ENCODE measurements at regions not wholly inside any gene's neighbourhood (a gene's known extent, or its start where the extent isn't known, plus 50 kb on each side); places are given as distances from the start of the nearest gene placed in this dataset.

DNA sequence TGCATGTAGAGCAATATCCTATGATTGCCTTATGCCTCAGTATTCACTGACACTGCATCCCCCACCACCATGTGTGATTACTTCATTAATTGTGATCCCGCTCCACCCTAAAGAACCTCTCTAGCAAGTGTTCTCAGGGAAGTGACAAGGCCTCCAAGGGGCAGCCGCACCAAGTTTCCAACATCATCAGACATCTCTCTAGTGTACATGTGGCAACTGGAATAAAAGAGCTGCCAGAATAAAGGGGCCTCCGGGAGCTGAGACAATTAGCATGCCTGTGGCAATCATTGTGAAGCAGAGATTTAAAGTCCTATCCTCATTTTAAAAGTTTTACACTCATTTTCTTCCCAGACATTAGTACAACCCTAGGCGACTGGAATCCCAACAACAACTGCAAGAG is 902.1 kb upstream of the SEMA6D start:
- ATAC-seq: no peak
- no peak overlapping the region for H3K4me3 Mint-ChIP-seq

DNA sequence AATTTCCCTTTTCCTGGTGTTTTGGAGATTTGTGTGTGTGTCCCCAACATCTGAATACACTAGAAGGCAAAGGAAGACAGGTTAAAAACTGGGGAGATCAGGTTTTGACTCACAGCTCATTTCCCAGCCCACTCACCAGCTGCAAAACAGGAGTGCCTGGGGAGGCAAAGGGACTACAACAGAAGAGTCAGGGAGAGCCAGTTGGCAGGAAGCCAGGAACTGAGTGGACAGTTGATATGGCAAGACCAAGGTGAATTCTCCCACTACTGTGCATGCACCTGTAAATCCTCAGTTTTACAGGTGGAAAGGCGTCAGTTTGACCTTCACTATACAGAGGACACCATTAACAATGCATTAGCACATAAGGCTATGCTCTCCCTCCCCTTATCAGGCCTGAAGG is 901.5 kb upstream of the SEMA6D start:
- H3K36me3 Mint-ChIP-seq: no peaks in the 10 kb centered on the region
- no peaks in the 10 kb centered on the region for H3K36me3 ChIP-seq (ENCODE audit: control insufficient read depth in 2 of 3, insufficient read depth in 3 of 3, low read length in 3 of 3)

More for the DNA sequence above, 902.1 kb upstream of the SEMA6D start:
- no peaks in the 10 kb centered on the region for H3K27me3 ChIP-seq (ENCODE audit: control insufficient read depth in 2 of 2, insufficient read depth in 2 of 2, low read length in 2 of 2)
- no peak overlapping the region for H3K27ac ChIP-seq (ENCODE audit: low read depth, low read length)
- no peaks in the 10 kb centered on the region for H3K9me3 ChIP-seq (ENCODE audit: control insufficient read depth in 2 of 3, low read length in 3 of 3)
- CTCF ChIA-PET: no interaction called here
- Mint-ChIP-seq H3K4me1 (no peaks in the 10 kb centered on the region), H3K36me3 (no peaks in the 10 kb centered on the region), H3K27ac (no peak overlapping the region), H3K27me3 (no peaks in the 10 kb centered on the region), H3K9me3 (peaks cover 0 to 21% (median 7%) of the 10 kb centered on the region in 11 donors)
- no peaks in the 10 kb centered on the region for H3K36me3 ChIP-seq (ENCODE audit: control insufficient read depth in 2 of 3, insufficient read depth in 3 of 3, low read length in 3 of 3)
- DNase-seq: no peak
- POLR2A ChIA-PET: no interaction called here
- no peaks in the 10 kb centered on the region for H3K4me1 ChIP-seq (ENCODE audit: control insufficient read depth in 2 of 2, insufficient read depth in 2 of 2, low read length in 2 of 2)
- intact Hi-C loops (cut with micrococcal nuclease): no loop called here
- no peak overlapping the region for H3K4me3 ChIP-seq (ENCODE audit: low read length)

DNA sequence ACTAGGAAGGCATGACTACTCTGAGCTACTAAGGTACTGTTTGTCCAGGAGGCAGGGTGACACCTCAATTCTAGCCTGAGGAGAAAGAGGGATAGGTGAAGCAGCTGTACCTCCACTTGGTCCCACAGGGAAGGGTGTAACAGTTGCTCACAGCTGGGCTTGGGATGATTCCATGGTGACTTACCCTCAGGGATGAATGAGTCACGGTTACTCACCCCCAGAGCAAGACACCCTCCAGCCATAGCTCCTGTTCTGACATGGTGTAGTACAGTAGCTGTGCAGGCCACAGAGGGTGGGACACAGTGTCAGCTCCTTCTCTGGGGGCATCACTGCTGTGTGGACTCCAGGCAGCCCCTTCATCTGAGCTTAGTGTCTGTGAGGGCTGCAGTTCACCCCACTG is 868.6 kb upstream of the SEMA6D start:
- H3K27me3 Mint-ChIP-seq: no peaks in the 10 kb centered on the region
- ATAC-seq (no peak), DNase-seq (no peak)
- Histone ChIP-seq H3K4me1 (ENCODE audit: control insufficient read depth in 2 of 2, insufficient read depth in 2 of 2, low read length in 2 of 2) (no peaks in the 10 kb centered on the region), H3K36me3 (ENCODE audit: control insufficient read depth in 2 of 3, insufficient read depth in 3 of 3, low read length in 3 of 3) (no peaks in the 10 kb centered on the region), H3K27me3 (ENCODE audit: control insufficient read depth in 2 of 2, insufficient read depth in 2 of 2, low read length in 2 of 2) (no peaks in the 10 kb centered on the region), H3K4me3 (ENCODE audit: low read length) (no peak overlapping the region), H3K9me3 (ENCODE audit: control insufficient read depth in 2 of 3, low read length in 3 of 3) (no peaks in the 10 kb centered on the region), H3K27ac (ENCODE audit: low read depth, low read length) (no peak overlapping the region)
- H3K27ac Mint-ChIP-seq: no peak overlapping the region
- ChIA-PET CTCF (no interaction called here), POLR2A (no interaction called here)
- peaks cover 0 to 14% (median 7%) of the 10 kb centered on the region in 11 donors for H3K9me3 Mint-ChIP-seq
- intact Hi-C loops (cut with micrococcal nuclease): no loop called here
- no peaks in the 10 kb centered on the region for H3K36me3 Mint-ChIP-seq
- H3K4me1 Mint-ChIP-seq: no peaks in the 10 kb centered on the region
- H3K4me3 Mint-ChIP-seq: no peak overlapping the region

More for the DNA sequence above, 901.5 kb upstream of the SEMA6D start:
- Mint-ChIP-seq H3K27me3 (no peaks in the 10 kb centered on the region), H3K4me1 (no peaks in the 10 kb centered on the region), H3K27ac (no peak overlapping the region), H3K4me3 (no peak overlapping the region), H3K9me3 (peaks cover 0 to 16% (median 7%) of the 10 kb centered on the region in 11 donors)
- Histone ChIP-seq H3K4me3 (ENCODE audit: low read length) (no peak overlapping the region), H3K9me3 (ENCODE audit: control insufficient read depth in 2 of 3, low read length in 3 of 3) (no peaks in the 10 kb centered on the region), H3K27me3 (ENCODE audit: control insufficient read depth in 2 of 2, insufficient read depth in 2 of 2, low read length in 2 of 2) (no peaks in the 10 kb centered on the region), H3K4me1 (ENCODE audit: control insufficient read depth in 2 of 2, insufficient read depth in 2 of 2, low read length in 2 of 2) (no peaks in the 10 kb centered on the region), H3K27ac (ENCODE audit: low read depth, low read length) (no peak overlapping the region)
- DNase-seq (no peak), ATAC-seq (no peak)
- ChIA-PET CTCF (no interaction called here), POLR2A (no interaction called here)
- intact Hi-C loops (cut with micrococcal nuclease): no loop called here

DNA sequence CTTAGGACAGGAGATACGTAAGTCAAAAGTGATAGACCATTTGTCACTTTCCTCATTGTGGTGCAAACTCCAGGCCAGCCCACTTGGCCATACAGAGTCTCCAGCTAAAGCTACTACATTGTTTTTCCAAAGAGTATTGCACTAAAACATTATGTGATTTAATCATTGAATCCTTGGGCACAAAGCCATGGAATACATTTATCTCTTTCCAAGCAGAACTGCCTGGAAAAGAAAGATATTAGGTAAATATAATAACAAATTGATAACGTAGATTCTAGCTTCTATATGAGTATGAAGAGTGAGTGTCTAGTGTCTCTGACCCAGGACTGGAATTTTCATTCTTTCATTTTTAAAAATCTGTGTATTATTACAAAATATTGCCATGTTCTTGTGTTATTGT is 863.7 kb upstream of the SEMA6D start:
- H3K4me1 Mint-ChIP-seq: no peaks in the 10 kb centered on the region
- intact Hi-C loops (cut with micrococcal nuclease): no loop called here
- CTCF ChIA-PET: no interaction called here

DNA sequence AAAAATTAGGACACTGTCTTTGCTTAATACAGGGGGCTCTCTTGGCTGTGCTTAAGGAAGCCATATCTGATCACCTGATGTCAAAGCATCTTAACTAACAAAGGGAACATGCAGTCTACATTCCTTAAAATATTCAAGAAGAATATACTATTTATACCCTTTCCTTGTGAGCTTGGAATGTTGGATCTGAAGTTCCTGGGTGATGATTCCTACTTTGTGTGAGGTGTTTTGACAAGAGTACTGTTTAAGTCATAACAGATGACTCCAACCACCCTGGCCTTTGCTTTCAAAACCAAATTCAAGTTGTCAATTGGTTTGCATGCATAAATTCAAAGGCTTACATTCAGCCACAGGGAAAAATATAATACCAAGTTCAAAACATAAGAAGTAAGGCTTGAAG is 862.7 kb upstream of the SEMA6D start:
- Histone ChIP-seq H3K36me3 (ENCODE audit: control insufficient read depth in 2 of 3, insufficient read depth in 3 of 3, low read length in 3 of 3) (no peaks in the 10 kb centered on the region), H3K27me3 (ENCODE audit: control insufficient read depth in 2 of 2, insufficient read depth in 2 of 2, low read length in 2 of 2) (no peaks in the 10 kb centered on the region), H3K9me3 (ENCODE audit: control insufficient read depth in 2 of 3, low read length in 3 of 3) (no peaks in the 10 kb centered on the region), H3K27ac (ENCODE audit: low read depth, low read length) (no peak overlapping the region), H3K4me3 (ENCODE audit: low read length) (no peak overlapping the region), H3K4me1 (ENCODE audit: control insufficient read depth in 2 of 2, insufficient read depth in 2 of 2, low read length in 2 of 2) (no peaks in the 10 kb centered on the region)
- Mint-ChIP-seq H3K4me3 (no peak overlapping the region), H3K27ac (no peak overlapping the region), H3K4me1 (no peaks in the 10 kb centered on the region), H3K27me3 (no peaks in the 10 kb centered on the region), H3K9me3 (peaks cover 0 to 8% (median 4%) of the 10 kb centered on the region in 11 donors), H3K36me3 (no peaks in the 10 kb centered on the region)
- intact Hi-C loops (cut with micrococcal nuclease): no loop called here
- DNase-seq: no peak
- ChIA-PET POLR2A (no interaction called here), CTCF (no interaction called here)
- ATAC-seq: no peak

More for the DNA sequence above, 863.7 kb upstream of the SEMA6D start:
- H3K9me3 Mint-ChIP-seq: peaks cover 0 to 8% (median 5%) of the 10 kb centered on the region in 11 donors
- ATAC-seq: no peak
- POLR2A ChIA-PET: no interaction called here
- H3K9me3 ChIP-seq (ENCODE audit: control insufficient read depth in 2 of 3, low read length in 3 of 3): no peaks in the 10 kb centered on the region
- H3K4me3 ChIP-seq (ENCODE audit: low read length): no peak overlapping the region
- DNase-seq: no peak
- no peaks in the 10 kb centered on the region for H3K4me1 ChIP-seq (ENCODE audit: control insufficient read depth in 2 of 2, insufficient read depth in 2 of 2, low read length in 2 of 2)
- H3K36me3 ChIP-seq (ENCODE audit: control insufficient read depth in 2 of 3, insufficient read depth in 3 of 3, low read length in 3 of 3): no peaks in the 10 kb centered on the region
- no peak overlapping the region for H3K27ac Mint-ChIP-seq
- no peaks in the 10 kb centered on the region for H3K36me3 Mint-ChIP-seq
- no peak overlapping the region for H3K27ac ChIP-seq (ENCODE audit: low read depth, low read length)
- no peak overlapping the region for H3K4me3 Mint-ChIP-seq
- H3K27me3 Mint-ChIP-seq: no peaks in the 10 kb centered on the region
- no peaks in the 10 kb centered on the region for H3K27me3 ChIP-seq (ENCODE audit: control insufficient read depth in 2 of 2, insufficient read depth in 2 of 2, low read length in 2 of 2)

DNA sequence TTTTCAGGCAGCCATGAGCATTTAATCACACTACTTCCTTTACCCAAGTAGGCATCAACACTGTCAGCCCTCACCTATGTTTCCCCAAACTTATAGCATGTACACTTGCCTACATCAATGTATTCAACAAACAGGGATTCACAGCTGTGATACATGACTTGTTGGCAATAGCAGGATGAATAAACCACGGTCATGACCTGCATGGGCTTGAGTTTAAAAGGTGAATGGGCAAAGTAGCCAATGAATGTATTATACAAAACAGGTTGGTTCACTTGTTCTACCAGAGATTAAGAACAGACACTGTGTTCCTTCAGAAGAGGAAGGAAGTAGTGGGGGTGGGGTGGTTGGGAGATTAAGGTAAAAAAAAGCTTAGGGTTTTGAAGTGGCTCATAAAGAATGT is 861.9 kb upstream of the SEMA6D start:
- no peak for ATAC-seq
- Mint-ChIP-seq H3K4me1 (no peaks in the 10 kb centered on the region), H3K36me3 (no peaks in the 10 kb centered on the region), H3K27me3 (no peaks in the 10 kb centered on the region), H3K9me3 (peaks cover 0 to 8% (median 4%) of the 10 kb centered on the region in 11 donors), H3K27ac (no peak overlapping the region), H3K4me3 (no peak overlapping the region)
- ChIA-PET POLR2A (no interaction called here), CTCF (no interaction called here)
- no peaks in the 10 kb centered on the region for H3K27me3 ChIP-seq (ENCODE audit: control insufficient read depth in 2 of 2, insufficient read depth in 2 of 2, low read length in 2 of 2)
- DNase-seq: no peak
- intact Hi-C loops (cut with micrococcal nuclease): no loop called here
- H3K9me3 ChIP-seq (ENCODE audit: control insufficient read depth in 2 of 3, low read length in 3 of 3): no peaks in the 10 kb centered on the region
- H3K4me3 ChIP-seq (ENCODE audit: low read length): no peak overlapping the region
- no peaks in the 10 kb centered on the region for H3K36me3 ChIP-seq (ENCODE audit: control insufficient read depth in 2 of 3, insufficient read depth in 3 of 3, low read length in 3 of 3)
- no peak overlapping the region for H3K27ac ChIP-seq (ENCODE audit: low read depth, low read length)
- no peaks in the 10 kb centered on the region for H3K4me1 ChIP-seq (ENCODE audit: control insufficient read depth in 2 of 2, insufficient read depth in 2 of 2, low read length in 2 of 2)

DNA sequence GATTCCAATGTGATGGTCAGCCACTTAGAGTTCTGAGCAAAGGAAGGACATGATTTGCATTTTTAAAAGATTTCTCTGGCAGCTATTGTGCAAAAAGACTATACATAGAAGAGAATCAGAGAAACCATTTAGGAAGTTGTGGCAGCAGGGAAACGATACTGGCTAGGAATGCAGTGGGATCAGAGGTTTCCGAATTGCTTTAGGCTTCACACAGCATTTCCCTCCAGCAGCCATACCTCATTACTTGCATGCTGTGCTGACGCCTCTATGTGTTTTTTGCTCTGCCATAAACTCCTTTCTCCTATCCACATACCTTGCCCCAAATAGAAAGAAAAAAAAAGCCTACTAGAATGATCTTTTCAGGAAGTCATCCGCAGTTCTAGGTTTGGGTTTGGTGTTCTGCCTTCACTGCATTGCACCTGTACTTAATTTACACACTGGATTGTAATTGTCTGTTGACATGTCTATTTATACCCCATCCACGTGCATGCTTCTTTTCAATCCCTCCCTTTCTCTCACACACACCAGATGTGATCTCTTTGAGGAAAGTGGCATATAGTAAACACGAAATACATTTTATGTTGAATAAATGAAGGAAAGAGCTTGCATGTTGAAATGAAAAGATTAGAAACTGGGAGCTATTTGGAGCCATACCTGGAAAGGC is 860.3 kb upstream of the SEMA6D start:
- no peaks in the 10 kb centered on the region for H3K27me3 Mint-ChIP-seq
- CTCF ChIA-PET: no interaction called here

More for the DNA sequence above, 860.3 kb upstream of the SEMA6D start:
- ATAC-seq: no peak
- no peaks in the 10 kb centered on the region for H3K9me3 ChIP-seq (ENCODE audit: control insufficient read depth in 2 of 3, low read length in 3 of 3)
- no peak for DNase-seq
- no peak overlapping the region for H3K4me3 ChIP-seq (ENCODE audit: low read length)
- H3K36me3 ChIP-seq (ENCODE audit: control insufficient read depth in 2 of 3, insufficient read depth in 3 of 3, low read length in 3 of 3): no peaks in the 10 kb centered on the region
- POLR2A ChIA-PET: no interaction called here
- Mint-ChIP-seq H3K27ac (no peak overlapping the region), H3K9me3 (peaks cover 0 to 9% (median 5%) of the 10 kb centered on the region in 11 donors), H3K4me1 (no peaks in the 10 kb centered on the region), H3K4me3 (no peak overlapping the region), H3K36me3 (no peaks in the 10 kb centered on the region)
- intact Hi-C loops (cut with micrococcal nuclease): no loop called here
- H3K4me1 ChIP-seq (ENCODE audit: control insufficient read depth in 2 of 2, insufficient read depth in 2 of 2, low read length in 2 of 2): no peaks in the 10 kb centered on the region
- H3K27me3 ChIP-seq (ENCODE audit: control insufficient read depth in 2 of 2, insufficient read depth in 2 of 2, low read length in 2 of 2): no peaks in the 10 kb centered on the region
- H3K27ac ChIP-seq (ENCODE audit: low read depth, low read length): no peak overlapping the region

Data from naive thymus-derived CD4-positive, alpha-beta T cell (primary cell).